ENCODE measurements at regions not wholly inside any gene's neighbourhood (a gene's known extent, or its start where the extent isn't known, plus 50 kb on each side); places are given as distances from the start of the nearest gene placed in this dataset.

GRCh38 chr12:115440438-115440837 lies 756.5 kb upstream of the TBX3 start:
- TF ChIP-seq CTCF (IDR thresholded peaks at IDR 0.05; ENCODE audit: low read depth, low read length) (no peak), POLR2A (IDR thresholded peaks at IDR 0.05; ENCODE audit: extremely low read depth, insufficient read length) (no peak), MYC (IDR thresholded peaks at IDR 0.05; ENCODE audit: low read depth, low read length) (no peak), MAX (IDR thresholded peaks at IDR 0.05; ENCODE audit: low read depth, low read length) (no peak)
- DNase-seq (ENCODE audit: low read depth) = no peak
- H3K4me3 ChIP-seq (ENCODE audit: low read depth, low read length) = no peak overlapping the region

GRCh38 chr12:115439008-115439601 lies 755.1 kb upstream of the TBX3 start:
- H3K4me3 ChIP-seq (ENCODE audit: low read depth, low read length) = no peak overlapping the region
- TF ChIP-seq POLR2A (IDR thresholded peaks at IDR 0.05; ENCODE audit: extremely low read depth, insufficient read length) = no peak
- TF ChIP-seq CTCF (IDR thresholded peaks at IDR 0.05; ENCODE audit: low read depth, low read length) = no peak
- TF ChIP-seq MYC (IDR thresholded peaks at IDR 0.05; ENCODE audit: low read depth, low read length) = no peak
- no peak for TF ChIP-seq MAX (IDR thresholded peaks at IDR 0.05; ENCODE audit: low read depth, low read length)
- DNase-seq (ENCODE audit: low read depth) = no peak

- H3K4me3 ChIP-seq (ENCODE audit: low read depth, low read length) = no peak overlapping the region
- TF ChIP-seq CTCF (IDR thresholded peaks at IDR 0.05; ENCODE audit: low read depth, low read length) = no peak
- no peak for TF ChIP-seq MAX (IDR thresholded peaks at IDR 0.05; ENCODE audit: low read depth, low read length)
- no peak for TF ChIP-seq MYC (IDR thresholded peaks at IDR 0.05; ENCODE audit: low read depth, low read length)
- no peak for TF ChIP-seq POLR2A (IDR thresholded peaks at IDR 0.05; ENCODE audit: extremely low read depth, insufficient read length)
- no peak for DNase-seq (ENCODE audit: low read depth)
Measured at GRCh38 chr12:115438314-115438713, 754.3 kb upstream of the TBX3 start.

GRCh38 chr12:115437061-115437567 lies 753.1 kb upstream of the TBX3 start:
- no peak overlapping the region for H3K4me3 ChIP-seq (ENCODE audit: low read depth, low read length)
- DNase-seq (ENCODE audit: low read depth) = no peak

GRCh38 chr12:115433014-115433634 lies 749.1 kb upstream of the TBX3 start:
- H3K4me3 ChIP-seq (ENCODE audit: low read depth, low read length) = no peak overlapping the region
- no peak for TF ChIP-seq MAX (IDR thresholded peaks at IDR 0.05; ENCODE audit: low read depth, low read length)
- TF ChIP-seq POLR2A (IDR thresholded peaks at IDR 0.05; ENCODE audit: extremely low read depth, insufficient read length) = no peak
- TF ChIP-seq MYC (IDR thresholded peaks at IDR 0.05; ENCODE audit: low read depth, low read length) = no peak
- no peak for TF ChIP-seq CTCF (IDR thresholded peaks at IDR 0.05; ENCODE audit: low read depth, low read length)
- DNase-seq (ENCODE audit: low read depth) = no peak

More at GRCh38 chr12:115437061-115437567, 753.1 kb upstream of the TBX3 start:
- TF ChIP-seq POLR2A (IDR thresholded peaks at IDR 0.05; ENCODE audit: extremely low read depth, insufficient read length) = no peak
- TF ChIP-seq MAX (IDR thresholded peaks at IDR 0.05; ENCODE audit: low read depth, low read length) = no peak
- no peak for TF ChIP-seq CTCF (IDR thresholded peaks at IDR 0.05; ENCODE audit: low read depth, low read length)
- TF ChIP-seq MYC (IDR thresholded peaks at IDR 0.05; ENCODE audit: low read depth, low read length) = no peak
